ENCODE measurements at regions not wholly inside any gene's neighbourhood (a gene's known extent, or its start where the extent isn't known, plus 50 kb on each side); places are given as distances from the start of the nearest gene placed in this dataset.

GRCh38 chr22:23388517-23388890, 191.6 kb downstream of the IGLL1 start:
- TF ChIP-seq CTCF (IDR thresholded peaks at IDR 0.05; ENCODE audit: unreplicated experiment in 3 of 3) = no peak
- Mint-ChIP-seq H3K36me3 (ENCODE audit: low read depth) (peaks cover 7% of the 10 kb centered on the region), H3K4me1 (peaks cover 7% of the 10 kb centered on the region), H3K9me3 (no peaks in the 10 kb centered on the region), H3K27ac (no peak overlapping the region), H3K27me3 (ENCODE audit: low read depth) (no peaks in the 10 kb centered on the region), H3K4me3 (no peak overlapping the region)

- H3K4me3 Mint-ChIP-seq = no peak overlapping the region
- H3K9me3 Mint-ChIP-seq = no peaks in the 10 kb centered on the region
- H3K36me3 Mint-ChIP-seq (ENCODE audit: low read depth) = peaks cover 7% of the 10 kb centered on the region
- H3K27ac Mint-ChIP-seq = no peak overlapping the region
- H3K27me3 Mint-ChIP-seq (ENCODE audit: low read depth) = no peaks in the 10 kb centered on the region
- peaks cover 12% of the 10 kb centered on the region for H3K4me1 Mint-ChIP-seq
- TF ChIP-seq CTCF (IDR thresholded peaks at IDR 0.05; ENCODE audit: unreplicated experiment in 3 of 3) = no peak
These were observed 192.1 kb downstream of the IGLL1 start for GRCh38 chr22:23387827-23388516.

GRCh38 chr22:23386822-23387580, 193.1 kb downstream of the IGLL1 start:
- no peaks in the 10 kb centered on the region for H3K9me3 Mint-ChIP-seq
- no peaks in the 10 kb centered on the region for H3K27me3 Mint-ChIP-seq (ENCODE audit: low read depth)
- no peak overlapping the region for H3K4me3 Mint-ChIP-seq
- H3K4me1 Mint-ChIP-seq = peaks cover 14% of the 10 kb centered on the region
- H3K36me3 Mint-ChIP-seq (ENCODE audit: low read depth) = peaks cover 7% of the 10 kb centered on the region
- TF ChIP-seq CTCF (IDR thresholded peaks at IDR 0.05; ENCODE audit: unreplicated experiment in 3 of 3) = no peak
- H3K27ac Mint-ChIP-seq = no peak overlapping the region

GRCh38 chr22:23385678-23386631, 194.1 kb downstream of the IGLL1 start:
- H3K4me3 Mint-ChIP-seq = no peak overlapping the region
- TF ChIP-seq CTCF (IDR thresholded peaks at IDR 0.05; ENCODE audit: unreplicated experiment in 3 of 3) = peak; percentile 96 to 99 (median 96)
- peaks cover 14% of the 10 kb centered on the region for H3K4me1 Mint-ChIP-seq
- no peaks in the 10 kb centered on the region for H3K27me3 Mint-ChIP-seq (ENCODE audit: low read depth)
- H3K27ac Mint-ChIP-seq = peak overlapping the region in 2 of 3 experiments; percentile 24 to 84
- H3K9me3 Mint-ChIP-seq = no peaks in the 10 kb centered on the region
- peaks cover 3% of the 10 kb centered on the region for H3K36me3 Mint-ChIP-seq (ENCODE audit: low read depth)

GRCh38 chr22:23384923-23385677, 195.0 kb downstream of the IGLL1 start:
- H3K27me3 Mint-ChIP-seq (ENCODE audit: low read depth) = no peaks in the 10 kb centered on the region
- TF ChIP-seq CTCF (IDR thresholded peaks at IDR 0.05; ENCODE audit: unreplicated experiment in 3 of 3) = no peak
- no peak overlapping the region for H3K4me3 Mint-ChIP-seq
- no peaks in the 10 kb centered on the region for H3K9me3 Mint-ChIP-seq
- peaks cover 14% of the 10 kb centered on the region for H3K4me1 Mint-ChIP-seq
- H3K36me3 Mint-ChIP-seq (ENCODE audit: low read depth) = no peaks in the 10 kb centered on the region
- peak overlapping the region in 1 of 3 experiments; percentile 45 for H3K27ac Mint-ChIP-seq
